ENCODE measurements at regions not wholly inside any gene's neighbourhood (a gene's known extent, or its start where the extent isn't known, plus 50 kb on each side); places are given as distances from the start of the nearest gene placed in this dataset.

GRCh38 chr12:11970155-11970520, 100.6 kb upstream of the BCL2L14 start:
- no peak for TF ChIP-seq EZH2 (IDR thresholded peaks at IDR 0.05; ENCODE audit: borderline replicate concordance, low read length)
- TF ChIP-seq CTCF (IDR thresholded peaks at IDR 0.05; ENCODE audit: low read length): no peak
